Psoas muscle (tissue), 7 donors: ENCODE measurements at regions not wholly inside any gene's neighbourhood (a gene's known extent, or its start where the extent isn't known, plus 50 kb on each side); places are given as distances from the start of the nearest gene placed in this dataset.
"Not testable (repeated sequence)": the region's sequence is repeated elsewhere in the genome, so short reads cannot be mapped to it uniquely, and the experiment has no call there.

Experiments
- ATAC-seq, 4 donors: fragments of 200-7000 bp; cut with Tn5 transposase; one replicate each; pipeline ENCODE4 v1.9.1; 2020; ENCODE audit warnings: moderate library complexity in 3 of 4, mild to moderate bottlenecking in 2 of 4
- DNase-seq, 2 donors: peaks; one replicate each; pipeline ENCODE4 v3.0.0-alpha.2; 2020
- H3K27ac ChIP-seq: fragments of 200-600 bp; one replicate; pipeline ENCODE4 v1.8.0; 2022
- H3K27me3 ChIP-seq, 3 donors: fragments of 200-600 bp in 1 of 3; one replicate each; pipeline versions ENCODE4 v1.6.1 to v1.8.0; 2013 to 2022; ENCODE audit warnings: low read length in 2 of 3, mild to moderate bottlenecking in 2 of 3, moderate library complexity in 1 of 3; ENCODE audit not compliant: insufficient read depth in 3 of 3
- H3K36me3 ChIP-seq, 2 donors: fragments of 200-600 bp in 1 of 2; one replicate each; pipeline versions ENCODE4 v1.6.1 to v1.8.0; 2013 to 2022; ENCODE audit warnings: low read depth in 1 of 2, mild to moderate bottlenecking in 1 of 2, moderate library complexity in 1 of 2; ENCODE audit not compliant: insufficient read depth in 1 of 2
- H3K4me1 ChIP-seq: fragments of 200-600 bp; one replicate; pipeline ENCODE4 v1.8.0; 2022
- H3K4me3 ChIP-seq: fragments of 200-600 bp; one replicate; pipeline ENCODE4 v1.8.0; 2022; ENCODE audit warnings: mild to moderate bottlenecking
- H3K9me3 ChIP-seq: fragments of 200-600 bp; one replicate; pipeline ENCODE4 v1.8.0; 2022
- CTCF ChIP-seq: fragments of 200-600 bp; IDR thresholded peaks from one replicate; pipeline ENCODE4 v1.8.0; 2022; ENCODE audit warnings: antibody characterized with exemption
- WGBS, 3 donors: extraction: QIAGEN DNeasy Blood & Tissue Kit; methylation state at CpG; one replicate each; pipeline versions ENCODE4 v1.1.6 to v1.1.7; 2013; 5-methylcytosine and 5-hydroxymethylcytosine counted together
- intact Hi-C, 2 donors: fragments of 100-400 bp; cut with DNase I; formaldehyde crosslinking; loops; one replicate each; pipeline versions ENCODE4 v1.11.0 to v1.14.2; 2022
- donor health status: healthy with polysubstance abuse.
- donor health status: DM: no; HTN: no; CAD: no; lungs with moderate emphysema.
- donor health status: Bipolar disorder and iron deficiency.
- donor health status: healthy.
- donor health status: DM: yes; HTN: yes; CAD: no.
- donor health status: DM: no; HTN: no; CAD: no.
- donor health status: DM: yes; HTN: yes; CAD: no.

GRCh38 chr21:14741256-14741655 lies 195.1 kb upstream of the SAMSN1 start:
- ATAC-seq (no peak), DNase-seq (no peak)
- Histone ChIP-seq H3K4me1 (no peaks in the 10 kb centered on the region), H3K4me3 (no peak overlapping the region), H3K27me3 (no peaks in the 10 kb centered on the region), H3K9me3 (no peaks in the 10 kb centered on the region), H3K27ac (no peak overlapping the region), H3K36me3 (no peaks in the 10 kb centered on the region)
- WGBS, 3 donors = 93 to 95% (median 95%) methylated on average over 1 of the region's 1 CpG
- TF ChIP-seq CTCF = no peak
- intact Hi-C loops = no loop called here

GRCh38 chr21:14740692-14741091 lies 194.6 kb upstream of the SAMSN1 start:
- no peak overlapping the region for H3K27ac ChIP-seq

GRCh38 chr21:14740116-14740515 lies 194.0 kb upstream of the SAMSN1 start:
- H3K9me3 ChIP-seq = no peaks in the 10 kb centered on the region
- TF ChIP-seq CTCF = no peak
- intact Hi-C loops = no loop called here
- DNase-seq = no peak
- 84 to 85% (median 85%) methylated on average over 3 of the region's 3 CpGs for WGBS, 3 donors
- H3K36me3 ChIP-seq = no peaks in the 10 kb centered on the region
- no peak overlapping the region for H3K27ac ChIP-seq
- no peaks in the 10 kb centered on the region for H3K27me3 ChIP-seq
- H3K4me1 ChIP-seq = no peaks in the 10 kb centered on the region
- ATAC-seq = no peak
- H3K4me3 ChIP-seq = no peak overlapping the region

More at GRCh38 chr21:14740692-14741091, 194.6 kb upstream of the SAMSN1 start:
- intact Hi-C loops = no loop called here
- 58 to 61% (median 59%) methylated on average over 1 of the region's 1 CpG for WGBS, 3 donors
- Histone ChIP-seq H3K36me3 (no peaks in the 10 kb centered on the region), H3K9me3 (no peaks in the 10 kb centered on the region), H3K4me3 (no peak overlapping the region), H3K4me1 (no peaks in the 10 kb centered on the region), H3K27me3 (no peaks in the 10 kb centered on the region)
- ATAC-seq (no peak), DNase-seq (no peak)
- no peak for TF ChIP-seq CTCF

- DNase-seq (no peak), ATAC-seq (no peak)
- no peak overlapping the region for H3K4me3 ChIP-seq
- TF ChIP-seq CTCF = no peak
- 69 to 81% (median 74%) methylated on average over 2 of the region's 2 CpGs for WGBS, 3 donors
- intact Hi-C loops = loop anchor here in 1 of 2 donors (10.0 kb wide), 1 partner anchor 65 kb away; no protein-coding TSS in a partner anchor
- no peaks in the 10 kb centered on the region for H3K27me3 ChIP-seq
- H3K9me3 ChIP-seq = no peaks in the 10 kb centered on the region
- H3K36me3 ChIP-seq = no peaks in the 10 kb centered on the region
- H3K27ac ChIP-seq = no peak overlapping the region
- no peaks in the 10 kb centered on the region for H3K4me1 ChIP-seq
Measured at GRCh38 chr21:14739590-14739989, 193.5 kb upstream of the SAMSN1 start.

- not testable (repeated sequence) for DNase-seq, ATAC-seq, H3K4me3 ChIP-seq, H3K9me3 ChIP-seq, H3K36me3 ChIP-seq, H3K4me1 ChIP-seq, H3K27ac ChIP-seq, H3K27me3 ChIP-seq
- 88 to 94% (median 93%) methylated on average over 3 of the region's 3 CpGs for WGBS, 3 donors
- intact Hi-C loops = loop anchor here in 1 of 2 donors (10.0 kb wide), 1 partner anchor 64 kb away; no protein-coding TSS in a partner anchor
Measured at GRCh38 chr21:14738576-14738975, 192.5 kb upstream of the SAMSN1 start.
